BE2C (cell line): ENCODE measurements at regions not wholly inside any gene's neighbourhood (a gene's known extent, or its start where the extent isn't known, plus 50 kb on each side); places are given as distances from the start of the nearest gene placed in this dataset.

Experiments
- DNase-seq: peaks from one replicate; pipeline ENCODE4 v3.0.0-alpha.2; 2020
- H3K27me3 ChIP-seq: fragments of 250-450 bp; sonication (Bioruptor Pico); 2 replicates; pipeline ENCODE4 v1.5.1; 2020; ENCODE audit warnings: mild to moderate bottlenecking
- H3K36me3 ChIP-seq: fragments of 250-450 bp; sonication (Bioruptor Pico); 2 replicates; pipeline ENCODE4 v1.5.1; 2020; ENCODE audit warnings: mild to moderate bottlenecking
- H3K4me1 ChIP-seq: fragments of 250-450 bp; sonication (Bioruptor Pico); 2 replicates; pipeline ENCODE4 v1.5.1; 2020
- H3K4me3 ChIP-seq: 2 replicates; pipeline ENCODE4 v1.5.1; 2011; ENCODE audit warnings: low read depth, low read length
- H3K9me3 ChIP-seq: fragments of 250-450 bp; sonication (Bioruptor Pico); 2 replicates; pipeline ENCODE4 v1.5.1; 2020
- CTCF ChIP-seq: IDR thresholded peaks from 2 replicates; pipeline ENCODE4 v1.5.1; 2012; ENCODE audit warnings: mild to moderate bottlenecking, low read depth, low read length

GRCh38 chr5:28403846-28404245 lies 1365.5 kb upstream of the CDH9 start:
- Histone ChIP-seq H3K27me3 (no peaks in the 10 kb centered on the region), H3K36me3 (no peaks in the 10 kb centered on the region), H3K9me3 (no peaks in the 10 kb centered on the region), H3K4me3 (no peak overlapping the region), H3K4me1 (no peaks in the 10 kb centered on the region)
- no peak for TF ChIP-seq CTCF
- no peak for DNase-seq

GRCh38 chr5:28402590-28403301 lies 1364.4 kb upstream of the CDH9 start:
- DNase-seq, result no peak
- Histone ChIP-seq H3K27me3 (no peaks in the 10 kb centered on the region), H3K36me3 (no peaks in the 10 kb centered on the region), H3K4me3 (no peak overlapping the region), H3K4me1 (no peaks in the 10 kb centered on the region), H3K9me3 (no peaks in the 10 kb centered on the region)
- TF ChIP-seq CTCF, result no peak

GRCh38 chr5:28400076-28400475 lies 1361.7 kb upstream of the CDH9 start:
- no peak for TF ChIP-seq CTCF
- H3K36me3 ChIP-seq, result no peaks in the 10 kb centered on the region
- no peaks in the 10 kb centered on the region for H3K9me3 ChIP-seq
- H3K27me3 ChIP-seq, result no peaks in the 10 kb centered on the region
- H3K4me1 ChIP-seq, result no peaks in the 10 kb centered on the region
- DNase-seq, result no peak
- no peak overlapping the region for H3K4me3 ChIP-seq

- Histone ChIP-seq H3K27me3 (no peaks in the 10 kb centered on the region), H3K9me3 (no peaks in the 10 kb centered on the region), H3K4me3 (no peak overlapping the region), H3K4me1 (no peaks in the 10 kb centered on the region), H3K36me3 (no peaks in the 10 kb centered on the region)
- DNase-seq, result no peak
- TF ChIP-seq CTCF, result no peak
Observed at GRCh38 chr5:28399211-28399610, 1360.8 kb upstream of the CDH9 start.

GRCh38 chr5:28398185-28398584 lies 1359.8 kb upstream of the CDH9 start:
- TF ChIP-seq CTCF, result no peak
- no peaks in the 10 kb centered on the region for H3K9me3 ChIP-seq
- H3K4me3 ChIP-seq, result no peak overlapping the region
- H3K4me1 ChIP-seq, result no peaks in the 10 kb centered on the region
- no peaks in the 10 kb centered on the region for H3K36me3 ChIP-seq
- H3K27me3 ChIP-seq, result no peaks in the 10 kb centered on the region
- DNase-seq, result no peak

- H3K4me3 ChIP-seq, result no peak overlapping the region
- TF ChIP-seq CTCF, result no peak
- no peaks in the 10 kb centered on the region for H3K4me1 ChIP-seq
- no peaks in the 10 kb centered on the region for H3K9me3 ChIP-seq
- no peaks in the 10 kb centered on the region for H3K36me3 ChIP-seq
- DNase-seq, result no peak
- no peaks in the 10 kb centered on the region for H3K27me3 ChIP-seq
Observed at GRCh38 chr5:28397502-28397941, 1359.1 kb upstream of the CDH9 start.
